Heart right ventricle (tissue), 16 donors: ENCODE measurements at regions not wholly inside any gene's neighbourhood (a gene's known extent, or its start where the extent isn't known, plus 50 kb on each side); places are given as distances from the start of the nearest gene placed in this dataset.
A peak's percentile ranks its signal among the peaks of the same experiment; 100 is the strongest.

Experiments used
- ATAC-seq, 8 donors: fragments of 200-7000 bp; cut with Tn5 transposase; one replicate each; pipeline ENCODE4 v1.9.1; 2020; ENCODE audit warnings: mild to moderate bottlenecking in 8 of 8, moderate library complexity in 8 of 8, moderate number of reproducible peaks in 1 of 8
- DNase-seq, 2 donors: peaks; one replicate each; pipeline ENCODE4 v3.0.0-alpha.2; 2020
- H3K27ac ChIP-seq, 10 donors: fragments of 200-600 bp; sonication (generic) in 2 of 10; one replicate each; pipeline versions ENCODE4 v1.5.0 to v1.8.0; 2020 to 2022; ENCODE audit warnings: mild to moderate bottlenecking in 3 of 10
- H3K27me3 ChIP-seq, 7 donors: fragments of 200-600 bp; one replicate each; pipeline ENCODE4 v1.8.0; 2021 to 2022; ENCODE audit warnings: mild to moderate bottlenecking in 2 of 7
- H3K36me3 ChIP-seq, 9 donors: fragments of 200-600 bp; sonication (generic) in 1 of 9; one replicate each; pipeline versions ENCODE4 v1.5.0 to v1.8.0; 2020 to 2022; ENCODE audit warnings: mild to moderate bottlenecking in 2 of 9
- H3K4me1 ChIP-seq, 9 donors: fragments of 200-600 bp; sonication (generic) in 1 of 9; one replicate each; pipeline versions ENCODE4 v1.5.0 to v1.8.0; 2020 to 2022; ENCODE audit warnings: mild to moderate bottlenecking in 4 of 9
- H3K4me3 ChIP-seq, 10 donors: fragments of 200-600 bp; sonication (generic) in 2 of 10; one replicate each; pipeline versions ENCODE4 v1.5.0 to v1.8.0; 2020 to 2022; ENCODE audit warnings: mild to moderate bottlenecking in 7 of 10, moderate library complexity in 2 of 10
- H3K9me3 ChIP-seq, 11 donors: fragments of 200-600 bp in 10 of 11; sonication (generic) in 2 of 11; one replicate each; pipeline versions ENCODE4 v1.5.0 to v1.8.0; 2013 to 2022; ENCODE audit warnings: mild to moderate bottlenecking in 2 of 11, control low read depth in 1 of 11, moderate library complexity in 1 of 11
- CTCF ChIP-seq, 9 donors: fragments of 200-600 bp; sonication (generic) in 2 of 9; IDR thresholded peaks; one replicate each; pipeline versions ENCODE4 v1.5.0 to v1.8.0; 2021 to 2022; ENCODE audit warnings: antibody characterized with exemption in 9 of 9, mild to moderate bottlenecking in 5 of 9, moderate library complexity in 1 of 9
- WGBS, 2 donors: extraction: QIAGEN DNeasy Blood & Tissue Kit; methylation state at CpG; one replicate each; pipeline ENCODE4 v1.1.7; 2013; ENCODE audit warnings: inconsistent platforms in 1 of 2; 5-methylcytosine and 5-hydroxymethylcytosine counted together
- intact Hi-C, 10 donors: fragments of 100-400 bp; cut with DNase I; formaldehyde crosslinking; loops; one replicate each; pipeline versions ENCODE4 v1.11.1 to v1.14.2; 2022
- donor health status: Arrhythmogenic right ventricular cardiomyopathy.
- donor health status: ischemic (EF 13 %, LVEDD 7.1; RV severe dilation, severe dysfunction).
- donor health status: healthy with polysubstance abuse.
- donor health status: DM: no; HTN: yes; CAD: no.
- donor health status: DM: no; HTN: no; CAD: no.
- donor health status: ischemic (EF 25% LVEDD 6.9; RV normal size, moderate dysfunction).
- donor health status: ischemic (EF 25% LVEDD 5.7; RV mildly dilated, moderate dysfunction).
- donor health status: healthy.
- donor health status: DM: yes; HTN: yes; CAD: no.
- donor health status: Ischemic cardiomyopathy.
- donor health status: ischemic (EF 35%, LVEDD 5.7; RV mildly dilated, moderate dysfunction).
- donor health status: nonischemic (EF 11% LVEDD 7.7; RV severe dilation, severe dysfunction).
- donor health status: DM: yes; HTN: yes; CAD: no.
- donor health status: PGD.
- donor health status: ischemic (EF 29% LVEDD 5.4; RV normal size, mild dysfunction).
- donor health status: nonischemic (EF 23%, LVEDD 6.1; RV moderate dilation, normal function).

- H3K27ac ChIP-seq = no peak overlapping the region
- 46 to 47% methylated on average over 7 of the region's 7 CpGs for WGBS, 2 donors
- no peaks in the 10 kb centered on the region for H3K27me3 ChIP-seq
- intact Hi-C loops = no loop called here
- ATAC-seq (peak in 3 of 8 donors; percentile 52 to 60 (median 59)), DNase-seq (no peak)
- no peak overlapping the region for H3K4me3 ChIP-seq
- TF ChIP-seq CTCF (IDR thresholded peaks at IDR 0.05) = no peak
- H3K36me3 ChIP-seq = no peaks in the 10 kb centered on the region
- H3K9me3 ChIP-seq = no peaks in the 10 kb centered on the region
- H3K4me1 ChIP-seq = peaks cover 0 to 19% (median 10%) of the 10 kb centered on the region in 9 donors
Observed at GRCh38 chr6:134853111-134854055, 96.5 kb downstream of the ALDH8A1 start.

DNA sequence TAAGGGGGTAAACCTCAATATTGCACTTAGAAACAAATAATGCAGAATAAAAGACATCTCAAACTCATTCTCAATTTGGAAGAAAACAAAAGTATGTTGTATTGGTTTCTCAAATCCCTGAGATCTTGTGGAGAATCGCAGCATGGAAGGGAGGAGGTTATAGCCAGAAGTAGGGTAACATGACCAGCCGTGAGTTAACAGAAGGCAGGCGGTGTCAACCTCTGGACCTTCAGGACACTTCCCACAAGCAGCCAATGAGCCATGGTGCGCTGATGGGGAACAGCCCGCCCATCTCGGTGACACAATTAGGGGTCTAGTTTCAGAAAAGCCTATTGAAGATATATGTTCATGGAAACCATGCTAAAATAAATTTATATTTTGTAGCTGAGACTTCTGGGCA, 98.4 kb downstream of the ALDH8A1 start:
- intact Hi-C loops = no loop called here
- no peak for ATAC-seq
- WGBS, 2 donors = 94 to 96% methylated on average over 6 of the region's 6 CpGs

GRCh38 chr6:134850721-134851305, 99.1 kb downstream of the ALDH8A1 start:
- Histone ChIP-seq H3K4me3 (no peak overlapping the region), H3K36me3 (no peaks in the 10 kb centered on the region)
- no peak for ATAC-seq

More for the DNA sequence above, 98.4 kb downstream of the ALDH8A1 start:
- no peaks in the 10 kb centered on the region for H3K9me3 ChIP-seq
- H3K4me1 ChIP-seq = peaks cover 0 to 19% (median 10%) of the 10 kb centered on the region in 9 donors
- no peak for TF ChIP-seq CTCF (IDR thresholded peaks at IDR 0.05)
- H3K27ac ChIP-seq = no peak overlapping the region
- DNase-seq = no peak
- H3K4me3 ChIP-seq = no peak overlapping the region
- no peaks in the 10 kb centered on the region for H3K36me3 ChIP-seq
- no peaks in the 10 kb centered on the region for H3K27me3 ChIP-seq

More at GRCh38 chr6:134850721-134851305, 99.1 kb downstream of the ALDH8A1 start:
- 68 to 79% methylated on average over 11 of the region's 11 CpGs for WGBS, 2 donors
- peaks cover 0 to 19% (median 10%) of the 10 kb centered on the region in 9 donors for H3K4me1 ChIP-seq
- no peak for TF ChIP-seq CTCF (IDR thresholded peaks at IDR 0.05)
- no peak overlapping the region for H3K27ac ChIP-seq
- DNase-seq = no peak
- H3K27me3 ChIP-seq = no peaks in the 10 kb centered on the region
- intact Hi-C loops = no loop called here
- H3K9me3 ChIP-seq = no peaks in the 10 kb centered on the region
